GM15510 (cell line): ENCODE measurements at regions not wholly inside any gene's neighbourhood (a gene's known extent, or its start where the extent isn't known, plus 50 kb on each side); places are given as distances from the start of the nearest gene placed in this dataset.

Experiments used
- POLR2A ChIP-seq: IDR thresholded peaks from 3 replicates; pipeline ENCODE4 v1.6.1; 2011; ENCODE audit warnings: borderline replicate concordance; ENCODE audit not compliant: insufficient read length; ENCODE audit errors: extremely low read depth

DNA sequence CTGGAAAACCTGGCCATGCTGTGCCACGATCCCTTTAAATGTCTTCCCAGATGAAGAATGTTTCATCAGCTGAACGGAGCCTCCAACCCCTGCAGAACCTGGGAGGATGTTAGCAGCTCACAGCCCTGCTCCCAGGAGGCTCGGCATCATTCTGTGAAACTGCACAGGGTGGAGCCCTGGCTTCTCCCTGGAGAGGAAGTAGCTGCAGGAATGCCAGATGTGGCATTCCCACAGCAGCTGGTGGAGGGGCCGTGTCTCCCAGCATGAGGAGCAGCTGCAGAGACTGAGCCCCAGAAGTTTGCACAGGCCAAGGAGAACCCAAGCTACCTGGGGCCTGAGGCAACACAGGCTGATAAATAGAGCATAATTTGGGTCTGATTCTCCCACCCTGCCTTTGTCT lies 165.8 kb upstream of the MAP3K1 start:
- no peak for TF ChIP-seq POLR2A

DNA sequence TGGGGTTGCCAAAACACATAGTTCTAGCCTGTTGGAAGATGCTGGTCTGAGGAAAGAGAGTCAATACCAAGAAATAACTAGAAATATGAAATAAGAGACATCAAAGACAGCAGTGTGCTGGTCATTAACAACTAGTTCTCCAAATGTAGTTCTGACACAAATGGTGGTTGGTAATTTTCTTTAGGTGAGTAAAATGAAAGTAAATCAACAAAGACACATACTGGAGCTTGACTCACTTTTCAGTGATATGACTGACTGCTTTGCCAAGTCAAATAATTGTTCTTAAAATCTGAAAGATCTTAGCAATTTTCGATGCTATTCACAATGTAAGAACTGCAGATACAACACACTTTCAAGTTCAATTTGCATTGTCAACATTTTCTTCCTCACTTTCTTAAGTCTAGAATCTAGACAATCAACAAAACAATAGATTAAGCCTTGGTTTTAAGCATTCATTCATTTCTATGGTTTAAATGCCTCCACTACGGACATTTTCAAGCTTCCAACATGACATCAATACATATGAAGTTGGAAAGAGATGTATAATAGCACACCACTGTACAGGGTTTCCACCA lies 166.8 kb upstream of the MAP3K1 start:
- TF ChIP-seq POLR2A: no peak

DNA sequence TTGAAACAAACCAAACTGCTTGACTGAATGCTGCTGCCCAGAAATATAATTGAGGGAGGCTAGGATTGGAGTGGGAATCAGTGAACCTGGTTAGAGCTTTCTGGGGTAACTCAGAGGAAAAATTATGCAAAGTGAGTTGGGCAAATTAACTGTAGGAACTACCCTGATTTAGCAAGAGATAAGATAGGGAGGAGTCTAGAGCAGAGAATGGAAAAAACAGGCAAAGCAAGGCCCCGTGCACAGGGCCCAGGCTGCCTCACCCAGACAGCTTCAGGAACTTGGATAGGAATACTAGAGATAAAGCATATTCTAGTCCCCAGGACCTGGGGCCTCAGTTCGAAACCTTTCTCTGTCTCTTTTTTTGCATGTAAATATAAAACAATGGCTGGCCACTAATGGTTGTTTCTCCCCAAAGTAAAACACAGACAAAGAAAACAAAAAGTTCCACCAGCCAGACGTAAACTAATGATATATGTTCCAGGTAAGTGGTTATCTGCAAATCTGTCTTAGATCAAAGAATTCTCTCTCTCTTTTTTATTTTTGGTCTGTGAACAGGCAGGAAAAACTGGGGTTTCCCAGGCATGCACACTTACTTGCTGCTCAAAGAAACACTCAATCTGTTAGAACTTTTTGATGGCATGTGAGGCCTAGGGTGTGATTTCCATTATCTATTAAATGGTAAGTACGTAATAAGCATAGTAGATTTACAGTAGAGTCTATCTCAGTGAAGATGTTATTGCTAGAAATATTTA lies 168.1 kb upstream of the MAP3K1 start:
- TF ChIP-seq POLR2A: no peak

DNA sequence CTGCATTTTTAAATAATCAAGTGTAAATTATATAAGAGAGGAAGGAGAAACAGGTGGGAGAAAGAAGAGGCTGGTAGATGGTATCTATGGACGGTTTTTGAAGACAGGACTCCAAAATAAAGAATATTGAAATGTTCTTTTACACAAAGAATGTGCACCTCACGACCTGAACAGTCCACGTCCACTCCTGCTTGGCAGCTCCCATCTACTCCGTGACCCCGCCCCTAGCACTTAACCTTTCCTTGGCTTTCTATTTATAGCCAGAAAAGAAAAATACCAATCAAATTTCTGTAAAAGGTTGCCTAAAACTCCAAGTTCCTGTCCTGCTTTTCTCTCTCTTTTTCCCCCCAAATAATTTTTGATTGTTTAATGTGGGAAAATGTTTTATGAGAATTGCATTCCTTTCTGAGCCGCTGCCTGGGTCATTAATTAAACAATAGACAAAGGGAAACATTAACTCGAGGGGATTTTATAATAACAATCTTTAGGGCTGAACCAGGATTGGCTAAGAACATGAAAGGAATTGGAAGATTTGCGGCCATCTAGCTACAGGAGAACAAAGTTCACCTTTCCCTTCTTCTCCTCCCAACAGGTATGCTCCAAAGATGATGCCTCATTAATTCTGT lies 173.6 kb upstream of the MAP3K1 start:
- TF ChIP-seq POLR2A: no peak

DNA sequence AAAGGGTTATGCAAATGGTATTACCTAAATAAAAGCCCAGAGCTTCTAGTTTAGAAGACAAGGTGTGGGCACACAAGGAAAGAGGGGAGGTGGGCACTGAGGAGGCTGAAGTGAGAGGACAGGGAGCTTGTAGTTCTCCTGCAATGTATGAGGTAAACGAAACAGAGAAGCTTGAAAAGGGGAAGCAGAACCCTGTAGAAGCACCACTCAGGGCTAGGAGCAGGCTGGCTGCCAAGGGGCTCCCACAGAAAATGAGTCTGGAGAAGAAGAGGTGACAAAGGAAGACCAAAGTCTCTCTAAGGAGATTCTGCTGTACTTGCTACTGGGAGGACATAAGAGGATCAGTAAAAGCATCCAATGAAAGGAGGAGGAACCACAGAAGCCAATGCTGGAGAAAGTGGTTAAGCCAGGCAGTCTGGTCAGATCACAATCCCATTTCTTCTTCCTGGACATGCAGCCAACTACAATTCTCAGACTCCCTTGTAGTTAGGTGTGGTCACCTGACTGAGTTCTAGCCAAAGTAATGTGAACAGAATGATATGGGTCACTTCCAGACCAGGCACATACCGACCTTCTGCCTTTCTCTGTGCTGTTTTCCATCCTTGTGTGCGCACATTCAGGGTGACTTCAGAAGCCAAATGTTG lies 174.5 kb upstream of the MAP3K1 start:
- no peak for TF ChIP-seq POLR2A

DNA sequence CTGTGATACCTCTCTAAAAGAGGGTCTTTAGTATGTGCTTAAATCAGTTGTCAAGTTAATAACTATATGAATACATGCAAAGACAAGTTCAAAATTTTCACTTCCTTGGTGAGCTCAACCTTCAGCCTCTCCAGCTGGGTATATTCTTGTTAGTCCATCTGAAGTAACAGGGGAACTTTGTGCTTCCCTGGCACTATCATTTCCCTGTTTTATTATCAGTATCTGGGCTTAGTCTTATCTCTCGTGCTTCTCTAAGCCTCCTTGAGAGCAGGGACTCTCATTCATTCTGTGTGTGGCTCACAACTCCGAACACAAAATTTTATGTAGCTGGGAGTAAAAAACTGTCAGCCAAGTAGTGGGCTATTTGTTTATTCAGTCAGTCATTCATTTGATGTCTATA lies 175.9 kb upstream of the MAP3K1 start:
- TF ChIP-seq POLR2A: no peak

DNA sequence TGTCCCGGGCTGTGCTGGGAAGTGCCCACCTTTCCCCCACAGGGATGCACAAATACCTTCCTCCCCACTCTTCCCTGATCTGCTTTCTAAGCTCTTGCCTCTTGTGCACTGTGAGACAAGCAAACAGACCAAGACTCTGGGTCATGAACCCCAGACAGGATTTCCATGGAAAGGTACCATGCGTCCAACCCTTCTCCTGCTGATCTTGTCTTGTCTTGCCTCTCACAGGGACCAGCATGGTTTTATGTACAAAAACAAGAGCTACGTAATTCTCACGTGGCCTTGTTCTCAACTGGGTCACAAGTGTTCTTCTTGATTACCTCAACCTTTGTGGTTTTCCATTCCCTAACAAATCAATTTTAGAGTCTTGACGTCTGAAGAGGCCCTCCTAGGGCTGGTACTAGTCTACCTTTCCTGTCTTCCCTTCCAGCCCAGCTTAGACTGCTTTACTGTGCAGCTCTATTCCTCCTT lies 176.5 kb upstream of the MAP3K1 start:
- TF ChIP-seq POLR2A: no peak

DNA sequence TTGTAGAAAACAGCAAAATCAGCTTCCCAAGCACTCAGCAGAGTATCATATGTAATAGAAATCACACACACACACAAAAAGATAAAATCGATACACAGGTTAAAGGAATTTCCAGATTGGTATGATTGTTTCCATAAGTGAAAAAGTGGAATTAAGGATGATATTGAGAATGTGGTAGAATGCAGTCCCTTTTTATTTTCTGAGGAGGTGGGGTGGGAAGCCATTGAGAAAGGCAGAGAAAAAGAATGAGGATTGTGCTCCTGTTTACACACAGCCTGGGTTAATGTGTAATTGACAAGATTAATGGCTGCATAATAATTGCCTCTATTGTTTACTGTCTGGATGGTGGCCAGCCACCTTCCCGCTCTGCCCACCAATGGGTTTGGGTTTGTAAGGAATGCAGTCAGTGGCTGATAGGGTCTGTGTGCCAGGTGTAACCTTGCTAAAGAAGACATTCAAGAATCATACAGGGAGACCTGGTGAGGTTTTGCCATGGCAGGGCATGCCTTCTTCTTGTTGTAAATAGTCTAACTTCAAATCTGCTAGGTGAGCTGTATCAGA lies 177.2 kb upstream of the MAP3K1 start:
- no peak for TF ChIP-seq POLR2A

DNA sequence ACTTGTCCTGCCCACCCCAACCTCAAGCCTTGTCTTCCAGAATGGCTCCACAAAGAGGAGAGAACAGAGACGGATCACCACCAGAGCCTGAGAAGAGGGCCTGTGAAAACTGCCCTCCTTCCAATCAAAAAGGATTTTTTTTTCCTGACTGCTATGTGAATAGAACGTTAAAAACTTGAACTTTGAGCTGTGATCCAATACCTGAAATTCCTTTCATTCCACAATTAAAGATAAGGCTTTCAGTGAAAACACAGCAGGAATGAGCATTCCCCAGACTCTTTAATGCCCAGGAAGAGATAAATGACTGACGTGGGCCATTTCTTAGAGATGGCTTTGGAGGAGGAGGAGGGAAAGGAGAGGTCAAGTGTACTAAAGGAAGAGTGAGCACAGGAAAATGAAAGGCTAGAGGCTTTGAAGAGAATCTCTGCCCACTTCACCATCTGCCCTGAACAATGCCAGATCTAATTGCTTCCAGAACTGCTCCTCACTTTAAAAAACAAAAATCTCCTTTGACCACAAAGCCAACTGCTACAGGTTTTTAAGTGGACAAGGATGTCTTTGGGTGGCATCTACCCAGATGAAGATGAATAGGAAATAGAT lies 177.9 kb upstream of the MAP3K1 start:
- TF ChIP-seq POLR2A: no peak

DNA sequence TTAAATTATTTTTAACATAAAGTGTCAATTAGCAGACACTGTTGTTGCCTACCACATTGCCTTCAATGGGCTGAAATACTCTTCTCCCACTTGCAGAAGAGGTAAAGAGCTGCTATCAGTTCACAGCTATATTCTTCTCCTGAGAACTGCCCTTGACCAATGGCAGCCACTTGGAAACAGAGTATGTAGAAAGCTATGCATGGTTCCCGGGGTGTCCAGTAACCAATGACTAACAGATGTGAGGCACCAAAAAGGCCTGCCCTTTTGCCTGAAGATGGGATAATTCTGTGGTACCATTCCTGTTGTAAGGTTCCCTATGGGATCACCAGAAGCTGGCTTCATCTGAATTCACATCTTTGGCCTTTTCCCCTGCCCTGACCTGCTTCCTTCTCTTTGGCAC lies 181.4 kb upstream of the MAP3K1 start:
- no peak for TF ChIP-seq POLR2A

DNA sequence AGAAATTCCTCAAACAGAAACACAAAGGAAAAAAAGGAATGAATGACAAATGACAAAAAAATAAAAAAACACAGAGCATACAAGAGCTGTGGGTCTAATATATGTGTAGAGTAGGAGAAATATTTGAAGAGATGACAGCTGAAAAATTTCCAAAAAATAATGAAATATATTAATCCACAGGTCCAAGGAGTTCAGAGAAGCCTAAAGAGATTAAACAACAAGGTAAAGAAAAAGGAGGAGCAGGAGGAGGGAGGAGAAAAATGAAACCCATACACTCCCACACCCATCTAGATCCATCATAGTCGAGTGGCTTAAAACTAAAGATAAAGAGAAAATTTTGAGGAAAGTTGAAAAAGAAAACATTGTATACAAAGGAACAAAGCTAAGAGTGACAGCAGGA lies 182.4 kb upstream of the MAP3K1 start:
- TF ChIP-seq POLR2A: no peak

DNA sequence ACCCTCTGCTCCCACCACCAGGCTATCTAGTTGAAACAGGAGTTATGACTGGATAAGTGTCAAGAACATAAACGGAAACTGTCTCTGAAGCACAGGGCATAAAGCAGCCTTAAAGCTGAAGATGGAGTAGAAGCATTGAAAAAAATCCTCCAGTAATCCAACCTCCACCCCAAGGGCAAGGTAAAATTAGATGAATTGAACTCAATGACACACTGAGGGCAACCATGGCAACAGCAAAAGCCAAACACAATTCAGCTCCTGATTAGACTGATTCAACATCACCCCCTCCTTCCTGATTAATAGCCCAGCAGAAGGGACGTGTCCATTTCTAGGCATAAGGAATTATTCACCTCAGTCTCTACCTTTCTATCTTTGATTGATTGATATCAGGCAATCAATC lies 183.2 kb upstream of the MAP3K1 start:
- TF ChIP-seq POLR2A: no peak

DNA sequence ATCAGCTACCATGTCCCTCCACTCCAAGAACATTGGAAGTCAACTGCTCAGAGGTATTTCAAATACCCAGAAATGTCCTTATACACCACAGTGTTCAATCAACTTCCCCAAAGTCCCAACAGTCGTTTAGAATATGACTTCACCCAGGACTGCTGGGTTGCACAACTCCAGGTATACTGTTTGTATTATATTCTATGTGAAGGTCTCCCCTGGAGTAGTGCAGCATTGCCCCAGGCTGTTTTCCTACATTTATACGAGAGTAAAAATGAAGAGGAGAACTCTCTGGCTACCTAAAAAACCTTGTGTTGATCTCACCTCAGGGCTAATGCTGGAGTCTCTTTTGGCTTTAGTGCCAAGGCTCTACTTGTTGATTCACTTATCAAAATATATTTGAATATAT lies 183.6 kb upstream of the MAP3K1 start:
- TF ChIP-seq POLR2A: no peak

DNA sequence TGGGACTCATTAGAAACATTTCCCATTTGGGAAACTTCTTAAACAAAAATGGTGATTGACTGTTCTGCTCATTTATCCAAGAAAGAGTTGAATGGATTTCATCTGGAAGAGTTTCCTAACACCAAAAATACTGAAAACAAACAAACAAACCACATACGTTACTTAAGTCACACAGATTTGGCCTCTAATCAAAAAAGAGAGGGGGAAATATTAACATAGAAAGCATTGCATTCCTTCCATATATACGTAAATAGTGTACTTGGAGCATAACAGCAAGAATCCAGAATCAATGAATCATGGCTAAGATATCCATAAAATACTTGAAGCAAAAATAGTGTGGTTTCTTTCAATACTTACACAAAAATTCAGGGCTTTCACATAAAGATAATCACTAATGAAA lies 189.8 kb upstream of the MAP3K1 start:
- no peak for TF ChIP-seq POLR2A

DNA sequence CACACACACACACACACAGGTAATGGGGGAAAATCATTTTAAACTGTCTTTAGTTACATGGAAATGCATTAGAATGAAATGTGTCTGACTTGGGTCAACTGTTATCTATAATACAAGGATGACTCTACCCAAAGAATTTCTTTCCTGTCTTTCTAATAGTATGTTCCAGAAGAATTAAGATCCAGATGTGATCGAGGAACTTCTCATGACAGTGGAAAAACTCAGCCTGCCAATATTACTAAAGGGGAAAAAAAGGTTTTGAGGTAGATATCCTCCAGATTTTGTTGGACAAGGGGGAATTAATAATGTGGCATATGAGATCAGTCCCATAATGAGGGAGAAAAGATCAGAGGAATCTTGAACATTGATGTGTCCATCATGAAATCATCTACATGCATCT lies 190.6 kb upstream of the MAP3K1 start:
- no peak for TF ChIP-seq POLR2A
